Smooth muscle cell (in vitro differentiated cells): ENCODE measurements at regions not wholly inside any gene's neighbourhood (a gene's known extent, or its start where the extent isn't known, plus 50 kb on each side); places are given as distances from the start of the nearest gene placed in this dataset.

Source experiments
- DNase-seq: peaks from one replicate; lab custom pipeline; 2025; ENCODE audit not compliant: unreplicated experiment; lab: John Stamatoyannopoulos, UW
- H2AFZ ChIP-seq: fragments of 200-600 bp; sonication (generic); 2 replicates; pipeline ENCODE4 v1.6.0; 2016; ENCODE audit warnings: antibody characterized with exemption, low read depth, mild to moderate bottlenecking
- H3F3A ChIP-seq: fragments of 200-600 bp; sonication (generic); 2 replicates; pipeline ENCODE4 v1.6.0; 2017; ENCODE audit warnings: antibody characterized with exemption, low read depth
- H3K27ac ChIP-seq: fragments of 200-600 bp; sonication (generic); 2 replicates; pipeline ENCODE4 v1.5.1; 2016; ENCODE audit warnings: low read depth, mild to moderate bottlenecking
- H3K27me3 ChIP-seq: fragments of 200-600 bp; sonication (generic); 2 replicates; pipeline ENCODE4 v1.6.1; 2016; ENCODE audit warnings: low read depth, mild to moderate bottlenecking
- H3K36me3 ChIP-seq: fragments of 200-600 bp; sonication (generic); 2 replicates; pipeline ENCODE4 v1.5.1; 2016; ENCODE audit warnings: low read depth
- H3K4me1 ChIP-seq: fragments of 200-600 bp; sonication (generic); 2 replicates; pipeline ENCODE4 v1.5.1; 2016; ENCODE audit warnings: low read depth
- H3K4me2 ChIP-seq: fragments of 200-600 bp; sonication (generic); 2 replicates; pipeline ENCODE4 v1.6.0; 2016; ENCODE audit warnings: mild to moderate bottlenecking
- H3K4me3 ChIP-seq: fragments of 200-600 bp; sonication (generic); 2 replicates; pipeline ENCODE4 v1.5.1; 2016; ENCODE audit warnings: mild to moderate bottlenecking
- H3K79me2 ChIP-seq: fragments of 200-600 bp; sonication (generic); 2 replicates; pipeline ENCODE4 v1.6.0; 2016; ENCODE audit warnings: low read depth, mild to moderate bottlenecking
- H3K9ac ChIP-seq: fragments of 200-600 bp; sonication (generic); 2 replicates; pipeline ENCODE4 v1.6.0; 2016; ENCODE audit warnings: low read depth
- H3K9me3 ChIP-seq: fragments of 200-600 bp; sonication (generic); replicated peaks from 2 replicates; pipeline ENCODE4 v1.5.1; 2016; ENCODE audit warnings: low read depth
- H4K20me1 ChIP-seq: fragments of 200-600 bp; sonication (generic); 2 replicates; pipeline ENCODE4 v1.6.0; 2016; ENCODE audit warnings: low read depth
- WGBS: methylation state at CpG from one replicate; pipeline ENCODE4 v1.1.7; 2016; ENCODE audit warnings: low lambda C conversion rate; 5-methylcytosine and 5-hydroxymethylcytosine counted together
- TF ChIP-seq, protein P1 (sequence below): fragments of 200-600 bp; sonication (generic); IDR thresholded peaks from 2 replicates; pipeline ENCODE4 v1.5.1; 2017; ENCODE audit warnings: borderline replicate concordance, mild to moderate bottlenecking, antibody characterized with exemption; ENCODE audit not compliant: insufficient read depth, poor library complexity, severe bottlenecking

- H3K79me2 ChIP-seq = no peaks in the 10 kb centered on the region
- DNase-seq = no peak
- H3K4me3 ChIP-seq = no peak overlapping the region
- no peak overlapping the region for H3K27ac ChIP-seq
- H3K27me3 ChIP-seq = no peaks in the 10 kb centered on the region
- H3F3A ChIP-seq = no peaks in the 10 kb centered on the region
- no peaks in the 10 kb centered on the region for H3K36me3 ChIP-seq
- no peak overlapping the region for H2AFZ ChIP-seq
- no peak overlapping the region for H3K4me2 ChIP-seq
- H3K9me3 ChIP-seq = no peaks in the 10 kb centered on the region
- no peaks in the 10 kb centered on the region for H4K20me1 ChIP-seq
- peaks cover 5% of the 10 kb centered on the region for H3K4me1 ChIP-seq
- no peak overlapping the region for H3K9ac ChIP-seq
- TF ChIP-seq, protein P1, sequence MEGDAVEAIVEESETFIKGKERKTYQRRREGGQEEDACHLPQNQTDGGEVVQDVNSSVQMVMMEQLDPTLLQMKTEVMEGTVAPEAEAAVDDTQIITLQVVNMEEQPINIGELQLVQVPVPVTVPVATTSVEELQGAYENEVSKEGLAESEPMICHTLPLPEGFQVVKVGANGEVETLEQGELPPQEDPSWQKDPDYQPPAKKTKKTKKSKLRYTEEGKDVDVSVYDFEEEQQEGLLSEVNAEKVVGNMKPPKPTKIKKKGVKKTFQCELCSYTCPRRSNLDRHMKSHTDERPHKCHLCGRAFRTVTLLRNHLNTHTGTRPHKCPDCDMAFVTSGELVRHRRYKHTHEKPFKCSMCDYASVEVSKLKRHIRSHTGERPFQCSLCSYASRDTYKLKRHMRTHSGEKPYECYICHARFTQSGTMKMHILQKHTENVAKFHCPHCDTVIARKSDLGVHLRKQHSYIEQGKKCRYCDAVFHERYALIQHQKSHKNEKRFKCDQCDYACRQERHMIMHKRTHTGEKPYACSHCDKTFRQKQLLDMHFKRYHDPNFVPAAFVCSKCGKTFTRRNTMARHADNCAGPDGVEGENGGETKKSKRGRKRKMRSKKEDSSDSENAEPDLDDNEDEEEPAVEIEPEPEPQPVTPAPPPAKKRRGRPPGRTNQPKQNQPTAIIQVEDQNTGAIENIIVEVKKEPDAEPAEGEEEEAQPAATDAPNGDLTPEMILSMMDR = no peak
Measured at GRCh38 chr5:73282923-73283322, 109.9 kb downstream of the TMEM174 start.

- no peak for DNase-seq
- 82% methylated on average over 7 of the region's 7 CpGs for WGBS
- Histone ChIP-seq H3K9me3 (no peaks in the 10 kb centered on the region), H3K27me3 (no peaks in the 10 kb centered on the region), H3K4me3 (no peak overlapping the region), H4K20me1 (no peaks in the 10 kb centered on the region), H3K36me3 (no peaks in the 10 kb centered on the region), H3K27ac (no peak overlapping the region), H3K9ac (no peak overlapping the region), H3F3A (no peaks in the 10 kb centered on the region), H3K4me2 (no peak overlapping the region), H3K4me1 (peaks cover 5% of the 10 kb centered on the region), H3K79me2 (no peaks in the 10 kb centered on the region), H2AFZ (no peak overlapping the region)
- TF ChIP-seq, protein P1 = no peak
Measured at GRCh38 chr5:73282383-73282782, 109.4 kb downstream of the TMEM174 start.

DNA sequence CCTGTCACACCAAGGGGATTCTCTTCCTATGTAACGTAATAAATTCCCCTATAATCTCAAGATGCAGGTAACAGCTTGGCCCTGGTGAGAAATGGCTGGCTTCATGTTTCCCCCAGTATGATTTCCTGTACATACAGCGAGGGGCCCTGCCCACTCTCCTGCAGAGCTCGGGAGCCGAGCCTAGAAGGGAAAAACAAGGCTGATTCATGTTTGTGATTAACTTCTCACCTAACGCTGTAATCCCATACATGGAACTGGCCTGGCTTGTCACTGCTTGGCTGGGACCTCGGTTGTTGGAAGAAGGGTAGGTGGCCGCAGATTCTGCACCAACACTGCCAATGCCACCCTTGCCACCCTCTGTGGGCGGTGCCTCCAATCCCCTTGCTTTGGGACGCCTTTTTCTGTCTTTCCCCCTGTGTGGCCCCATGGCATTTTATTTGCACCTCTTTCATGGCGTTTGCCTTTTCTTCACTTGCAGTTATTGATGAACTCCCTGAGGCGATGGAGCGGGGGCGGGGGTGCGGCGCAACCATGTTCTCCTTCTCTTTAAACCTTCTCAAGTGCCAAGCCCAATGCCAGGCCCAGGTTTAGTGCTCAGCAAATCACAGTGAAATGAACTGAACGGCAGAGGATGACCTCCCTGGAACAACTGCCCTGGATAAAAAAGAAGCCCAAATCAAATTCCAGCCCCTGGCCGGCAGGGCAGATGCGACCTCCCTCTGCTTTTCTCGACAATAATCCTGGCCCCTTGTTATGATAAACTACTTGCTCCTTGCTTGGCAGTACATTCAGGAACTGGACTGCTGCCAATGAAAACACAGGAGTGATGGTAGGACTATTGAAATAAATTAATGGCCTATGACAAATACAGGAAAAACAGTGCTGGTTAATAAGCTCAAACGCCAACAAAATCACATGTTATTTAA, 108.1 kb downstream of the TMEM174 start:
- H3K36me3 ChIP-seq = no peaks in the 10 kb centered on the region
- no peak overlapping the region for H3K27ac ChIP-seq
- no peaks in the 10 kb centered on the region for H3K79me2 ChIP-seq
- H3F3A ChIP-seq = no peaks in the 10 kb centered on the region
- no peaks in the 10 kb centered on the region for H3K27me3 ChIP-seq
- H4K20me1 ChIP-seq = no peaks in the 10 kb centered on the region
- no peak overlapping the region for H3K4me2 ChIP-seq
- H3K4me3 ChIP-seq = no peak overlapping the region
- no peak overlapping the region for H2AFZ ChIP-seq
- TF ChIP-seq, protein P1 = no peak
- no peak overlapping the region for H3K9ac ChIP-seq
- H3K4me1 ChIP-seq = peaks cover 5% of the 10 kb centered on the region
- no peaks in the 10 kb centered on the region for H3K9me3 ChIP-seq
- DNase-seq = no peak
- 74% methylated on average over 20 of the region's 20 CpGs for WGBS

GRCh38 chr5:73280386-73280785, 107.4 kb downstream of the TMEM174 start:
- 82% methylated on average over 2 of the region's 2 CpGs for WGBS

More at GRCh38 chr5:73280386-73280785, 107.4 kb downstream of the TMEM174 start:
- no peaks in the 10 kb centered on the region for H4K20me1 ChIP-seq
- no peak overlapping the region for H3K4me2 ChIP-seq
- peaks cover 5% of the 10 kb centered on the region for H3K4me1 ChIP-seq
- H3K27me3 ChIP-seq = no peaks in the 10 kb centered on the region
- no peaks in the 10 kb centered on the region for H3K79me2 ChIP-seq
- no peaks in the 10 kb centered on the region for H3F3A ChIP-seq
- no peak overlapping the region for H3K4me3 ChIP-seq
- DNase-seq = no peak
- TF ChIP-seq, protein P1 = no peak
- H3K27ac ChIP-seq = no peak overlapping the region
- H3K36me3 ChIP-seq = no peaks in the 10 kb centered on the region
- no peak overlapping the region for H2AFZ ChIP-seq
- no peaks in the 10 kb centered on the region for H3K9me3 ChIP-seq
- H3K9ac ChIP-seq = no peak overlapping the region
